GM19023 (cell line): ENCODE measurements at regions not wholly inside any gene's neighbourhood (a gene's known extent, or its start where the extent isn't known, plus 50 kb on each side); places are given as distances from the start of the nearest gene placed in this dataset.
"Not testable (repeated sequence)": the region's sequence is repeated elsewhere in the genome, so short reads cannot be mapped to it uniquely, and the experiment has no call there.

ENCODE experiments used
- ATAC-seq: cut with Tn5 transposase; IDR thresholded peaks from one replicate; pipeline ENCODE4 v1.9.1; 2021; ENCODE audit warnings: mild to moderate bottlenecking, moderate library complexity; ENCODE audit not compliant: unreplicated experiment

- no peak for ATAC-seq
These were observed 573.2 kb upstream of the PCDH20 start for GRCh38 chr13:61988810-61989209.

GRCh38 chr13:61975001-61975400, 559.4 kb upstream of the PCDH20 start:
- no peak for ATAC-seq

DNA sequence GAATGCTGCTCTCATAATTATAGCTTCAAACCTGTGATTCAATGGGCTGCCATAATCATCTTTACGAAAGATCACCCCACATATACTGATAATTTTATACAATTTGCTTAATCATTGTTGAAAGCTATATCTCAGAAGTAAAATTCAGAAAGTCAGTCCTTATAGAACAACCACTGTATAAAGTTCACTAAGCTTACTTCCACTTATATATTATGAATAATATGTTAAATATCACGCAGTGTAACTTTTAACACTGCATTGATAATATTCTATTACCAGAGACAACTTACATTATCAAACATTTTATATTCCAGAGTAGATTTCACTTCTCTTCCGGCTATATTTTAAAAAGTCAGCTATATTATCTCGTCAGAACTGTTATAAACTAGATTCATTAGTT, 550.1 kb upstream of the PCDH20 start:
- ATAC-seq: no peak

DNA sequence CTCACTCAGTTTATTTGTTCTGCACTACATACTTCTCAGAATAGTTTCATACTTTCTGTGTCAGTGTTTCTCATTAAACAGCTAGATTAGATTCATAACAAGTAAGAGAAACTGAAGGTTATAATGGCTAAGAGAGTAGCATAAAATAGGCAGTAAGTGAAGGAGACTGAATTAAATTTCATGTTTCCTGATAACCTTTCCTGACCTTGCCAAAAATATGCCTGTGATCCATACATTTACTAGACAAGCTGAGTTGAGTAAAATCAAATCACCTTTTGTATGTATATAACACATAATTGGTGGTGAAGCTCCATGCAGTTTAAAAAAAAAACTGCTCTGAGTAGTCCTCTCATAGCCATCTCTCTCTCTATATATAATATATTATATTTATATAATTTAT, 545.3 kb upstream of the PCDH20 start:
- ATAC-seq: no peak

- no peak for ATAC-seq
These were observed 538.4 kb upstream of the PCDH20 start for GRCh38 chr13:61954092-61954491.

DNA sequence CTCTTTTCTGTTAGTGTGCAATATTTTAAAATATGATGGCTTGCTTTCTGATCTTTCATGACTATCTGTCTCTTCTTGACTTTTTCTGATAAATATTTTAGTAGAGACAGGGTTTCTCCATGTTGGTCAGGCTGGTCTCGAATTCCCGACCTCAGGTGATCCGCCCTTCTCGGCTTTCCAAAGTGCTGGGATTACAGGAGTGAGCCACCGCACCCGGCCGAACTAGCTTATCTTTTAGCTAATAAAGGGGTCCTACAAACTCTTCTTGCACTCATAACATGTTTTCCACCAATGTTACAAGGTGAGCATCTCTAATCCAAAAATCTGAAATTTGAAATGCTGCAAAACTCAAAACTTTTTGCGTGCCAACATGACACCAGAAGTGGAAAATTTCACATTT, 535.2 kb upstream of the PCDH20 start:
- no peak for ATAC-seq

DNA sequence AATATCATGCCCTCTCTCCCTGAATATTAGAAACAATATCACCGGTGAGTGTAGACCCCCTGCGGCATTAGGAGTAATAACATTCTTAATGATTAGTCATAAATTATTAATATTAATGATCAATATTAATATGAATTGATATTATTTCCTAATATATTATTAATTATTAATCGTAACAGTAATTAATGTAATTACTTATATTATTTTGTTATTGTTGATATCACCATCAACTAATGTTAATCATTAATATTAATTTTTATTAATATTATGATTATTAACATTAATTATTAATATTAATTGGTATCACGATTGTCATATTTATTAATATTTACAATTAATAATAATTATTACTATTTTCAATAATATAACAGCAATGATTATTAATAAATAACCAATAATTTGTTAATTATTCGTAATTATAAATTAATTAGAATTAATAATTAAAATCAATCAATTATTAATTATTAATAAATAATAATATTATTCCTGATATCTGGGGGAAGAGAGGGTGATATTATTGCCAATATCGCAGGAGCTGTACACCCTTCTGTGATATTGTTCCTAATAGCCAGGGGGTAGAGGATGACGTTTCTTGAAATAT, 528.8 kb upstream of the PCDH20 start:
- no peak for ATAC-seq

DNA sequence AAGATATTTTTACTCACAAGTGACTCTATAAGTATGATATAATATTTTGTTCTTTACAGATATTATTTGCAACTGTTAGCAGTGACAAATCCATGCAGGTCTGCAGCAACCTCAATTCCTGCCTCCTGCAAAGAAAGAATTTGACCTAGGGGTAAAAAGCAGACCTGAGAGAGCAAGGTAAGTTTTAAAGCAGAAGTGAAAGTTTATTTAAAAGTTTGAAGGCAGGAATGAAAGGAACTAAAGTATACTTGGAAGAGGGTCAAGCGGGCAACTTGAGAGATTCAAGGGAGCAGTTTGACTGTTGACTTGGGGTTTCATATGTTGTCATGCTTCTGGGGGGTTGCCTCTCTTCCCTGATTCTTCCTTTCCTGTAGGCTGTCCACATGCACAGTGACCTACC, 520.1 kb upstream of the PCDH20 start:
- ATAC-seq: no peak

DNA sequence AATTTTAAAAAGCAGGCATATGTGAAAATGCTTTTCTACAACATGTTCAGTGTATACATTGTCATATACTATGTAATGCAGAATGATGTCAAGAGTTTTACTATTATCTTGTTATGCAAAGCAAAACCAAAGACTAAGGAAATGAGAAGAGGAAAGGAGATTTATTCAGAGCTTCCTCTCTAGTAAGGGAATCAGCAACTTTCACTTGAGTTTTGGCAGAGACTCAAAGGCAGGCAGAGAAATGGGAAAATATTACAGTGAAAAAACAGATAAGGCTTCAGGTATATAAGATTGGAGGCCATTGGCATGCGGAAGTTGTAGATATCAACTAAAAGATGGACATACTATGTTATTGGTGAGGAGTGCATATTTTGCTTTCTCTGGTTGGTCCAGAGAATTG, 512.0 kb upstream of the PCDH20 start:
- no peak for ATAC-seq

- no peak for ATAC-seq
These were observed 503.2 kb upstream of the PCDH20 start for GRCh38 chr13:61918841-61919240.

- no peak for ATAC-seq
These were observed 500.8 kb upstream of the PCDH20 start for GRCh38 chr13:61916483-61916882.

DNA sequence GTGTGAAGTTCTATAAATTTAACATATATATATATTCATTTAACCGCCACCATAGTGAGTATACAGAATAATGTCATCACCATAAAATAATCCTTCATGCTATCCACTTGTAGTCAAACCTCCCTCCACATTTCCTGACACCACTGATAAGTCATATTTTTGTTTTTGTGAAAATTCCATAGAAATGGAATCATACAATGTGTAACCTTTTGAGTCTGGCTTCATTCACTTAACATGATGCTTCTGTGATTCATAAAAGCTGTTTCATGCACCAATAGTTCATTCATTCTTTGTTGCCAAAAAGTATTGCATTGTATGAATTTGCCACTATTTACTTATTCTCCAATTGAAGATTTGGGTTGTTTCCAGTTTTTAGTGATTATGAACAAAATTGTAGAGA, 497.5 kb upstream of the PCDH20 start:
- no peak for ATAC-seq

- ATAC-seq: no peak
These were observed 493.4 kb upstream of the PCDH20 start for GRCh38 chr13:61908906-61909615.

DNA sequence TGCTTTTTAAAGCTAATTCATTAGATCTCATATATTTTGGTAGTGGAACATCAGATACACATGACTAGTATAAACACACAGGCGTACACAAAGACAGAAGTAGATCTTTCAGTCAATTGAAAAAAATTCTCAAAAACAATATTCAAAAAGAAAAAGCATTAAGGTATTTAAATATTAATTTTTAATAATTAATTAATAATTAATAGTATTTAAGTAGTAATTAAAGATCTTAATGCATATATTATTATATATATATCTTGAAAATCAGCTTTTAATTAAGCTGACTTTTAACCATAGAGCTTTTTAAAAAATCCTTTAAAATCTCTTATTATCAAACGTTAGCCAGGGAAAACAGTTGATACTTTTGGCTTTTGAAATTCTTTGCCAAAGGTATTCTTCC, 489.4 kb upstream of the PCDH20 start:
- ATAC-seq: no peak

DNA sequence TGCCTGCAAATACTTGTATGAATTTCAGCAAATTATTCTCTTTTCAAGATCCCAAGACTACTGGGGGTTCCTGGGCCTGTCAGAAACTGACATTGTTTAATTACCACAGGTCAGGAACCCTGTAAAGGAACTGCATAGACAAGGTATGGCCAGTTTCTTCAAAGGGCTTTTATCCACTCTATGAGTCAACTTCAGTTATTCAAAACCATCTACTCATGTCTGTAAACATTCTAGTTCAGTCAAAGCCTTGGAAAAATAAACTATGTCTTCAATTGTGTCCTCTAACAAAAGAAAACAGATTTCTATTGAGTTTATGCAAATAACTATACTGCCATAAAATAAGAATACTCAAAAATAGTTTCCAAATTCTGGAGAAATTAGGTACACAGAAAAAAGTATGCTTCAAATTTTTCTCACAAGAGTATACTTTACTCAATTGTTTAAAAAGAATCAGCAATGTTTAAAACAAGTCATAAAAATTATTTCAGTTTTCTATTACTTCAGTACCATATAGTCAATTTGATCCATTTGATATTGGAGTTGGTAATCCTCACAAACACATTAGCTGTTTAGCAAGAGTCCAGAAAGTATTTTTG, 486.4 kb upstream of the PCDH20 start:
- no peak for ATAC-seq

DNA sequence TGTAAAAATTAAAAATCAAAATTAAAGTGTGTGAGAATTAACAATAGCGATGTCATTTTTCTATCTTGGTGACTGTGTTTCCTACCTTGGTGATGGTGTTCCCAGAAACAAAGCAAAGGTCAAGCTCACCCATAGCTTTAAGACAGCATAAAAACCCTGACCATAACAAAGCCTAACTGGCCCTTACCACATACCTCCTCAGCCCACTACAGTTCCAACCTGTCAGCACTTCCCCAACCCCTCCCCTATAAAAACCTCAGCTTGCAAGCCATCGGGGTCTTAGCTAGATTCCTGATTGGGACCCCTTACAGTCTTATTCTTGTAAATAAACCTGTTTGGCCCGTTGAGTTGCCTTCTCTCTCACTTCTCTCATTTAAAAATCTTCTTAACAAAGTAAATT, 484.4 kb upstream of the PCDH20 start:
- no peak for ATAC-seq

DNA sequence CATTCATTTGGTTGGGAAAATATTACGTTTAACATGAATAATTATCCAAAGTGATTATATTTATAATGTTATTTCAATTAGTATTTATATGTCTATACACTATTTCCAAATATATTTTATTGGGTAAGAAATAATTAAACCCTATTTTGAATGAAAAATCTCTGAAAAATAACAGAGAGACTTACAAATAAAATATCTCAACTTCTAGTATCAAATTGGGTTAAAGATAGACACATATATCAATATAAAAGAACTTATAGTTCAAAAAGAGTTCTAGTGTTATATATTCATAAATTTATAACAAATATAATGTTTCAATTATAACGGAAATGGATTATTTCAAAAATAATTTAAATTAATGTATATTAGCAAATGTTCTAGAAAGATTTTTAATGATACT, 482.6 kb upstream of the PCDH20 start:
- no peak for ATAC-seq

GRCh38 chr13:61891401-61891800, 475.8 kb upstream of the PCDH20 start:
- ATAC-seq: no peak

DNA sequence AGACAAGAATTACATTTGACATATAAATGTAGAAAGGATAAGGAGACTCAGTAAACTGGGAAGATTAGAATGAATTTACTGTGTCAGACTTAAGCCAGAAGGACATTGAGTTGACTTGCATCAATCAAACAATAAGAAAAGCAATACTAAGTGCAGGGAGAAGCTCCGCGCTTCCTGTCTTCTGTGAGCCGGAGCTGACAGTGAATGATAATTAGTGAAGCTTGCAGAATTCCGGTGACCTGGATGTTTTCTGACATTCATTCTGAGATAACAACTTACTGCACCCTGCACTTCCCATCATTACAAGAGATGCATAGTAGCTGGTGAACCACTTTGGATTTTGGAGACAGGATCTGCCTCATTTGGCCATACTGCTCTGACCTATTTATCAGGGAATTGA, 469.2 kb upstream of the PCDH20 start:
- no peak for ATAC-seq

GRCh38 chr13:61880578-61881283, 465.1 kb upstream of the PCDH20 start:
- ATAC-seq: peak; percentile 85

- ATAC-seq: not testable (repeated sequence)
These were observed 462.9 kb upstream of the PCDH20 start for GRCh38 chr13:61878565-61878964.
